ENCODE measurements at regions not wholly inside any gene's neighbourhood (a gene's known extent, or its start where the extent isn't known, plus 50 kb on each side); places are given as distances from the start of the nearest gene placed in this dataset.

GRCh38 chr2:215850380-215850779 is 163.0 kb downstream of the MREG start:
- TF ChIP-seq SIN3A (IDR thresholded peaks at IDR 0.05; ENCODE audit: borderline replicate concordance, low read depth, low read length) (no peak), CHD2 (IDR thresholded peaks at IDR 0.05; ENCODE audit: low read length, partially characterized antibody) (no peak), RCOR1 (IDR thresholded peaks at IDR 0.05; ENCODE audit: low read length) (no peak), MXI1 (IDR thresholded peaks at IDR 0.05; ENCODE audit: low read depth, low read length) (no peak), MAX (IDR thresholded peaks at IDR 0.05; ENCODE audit: low read depth) (no peak), SMC3 (IDR thresholded peaks at IDR 0.05; ENCODE audit: low read depth, low read length) (no peak), FOSL2 (IDR thresholded peaks at IDR 0.05; ENCODE audit: borderline replicate concordance, low read depth) (no peak), EP300 (IDR thresholded peaks at IDR 0.05; ENCODE audit: borderline replicate concordance in 1 of 2, low read depth in 1 of 2, low read length in 1 of 2) (no peak), NRF1 (IDR thresholded peaks at IDR 0.05; ENCODE audit: low read depth, low read length) (no peak), TAF1 (IDR thresholded peaks at IDR 0.05; ENCODE audit: borderline replicate concordance, low read depth, low read length) (no peak), RFX5 (IDR thresholded peaks at IDR 0.05; ENCODE audit: low read length) (no peak)
- TF ChIP-seq, protein P1, sequence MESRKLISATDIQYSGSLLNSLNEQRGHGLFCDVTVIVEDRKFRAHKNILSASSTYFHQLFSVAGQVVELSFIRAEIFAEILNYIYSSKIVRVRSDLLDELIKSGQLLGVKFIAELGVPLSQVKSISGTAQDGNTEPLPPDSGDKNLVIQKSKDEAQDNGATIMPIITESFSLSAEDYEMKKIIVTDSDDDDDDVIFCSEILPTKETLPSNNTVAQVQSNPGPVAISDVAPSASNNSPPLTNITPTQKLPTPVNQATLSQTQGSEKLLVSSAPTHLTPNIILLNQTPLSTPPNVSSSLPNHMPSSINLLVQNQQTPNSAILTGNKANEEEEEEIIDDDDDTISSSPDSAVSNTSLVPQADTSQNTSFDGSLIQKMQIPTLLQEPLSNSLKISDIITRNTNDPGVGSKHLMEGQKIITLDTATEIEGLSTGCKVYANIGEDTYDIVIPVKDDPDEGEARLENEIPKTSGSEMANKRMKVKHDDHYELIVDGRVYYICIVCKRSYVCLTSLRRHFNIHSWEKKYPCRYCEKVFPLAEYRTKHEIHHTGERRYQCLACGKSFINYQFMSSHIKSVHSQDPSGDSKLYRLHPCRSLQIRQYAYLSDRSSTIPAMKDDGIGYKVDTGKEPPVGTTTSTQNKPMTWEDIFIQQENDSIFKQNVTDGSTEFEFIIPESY (IDR thresholded peaks at IDR 0.05; ENCODE audit: borderline replicate concordance, low read depth): no peak
- TF ChIP-seq, protein P2, sequence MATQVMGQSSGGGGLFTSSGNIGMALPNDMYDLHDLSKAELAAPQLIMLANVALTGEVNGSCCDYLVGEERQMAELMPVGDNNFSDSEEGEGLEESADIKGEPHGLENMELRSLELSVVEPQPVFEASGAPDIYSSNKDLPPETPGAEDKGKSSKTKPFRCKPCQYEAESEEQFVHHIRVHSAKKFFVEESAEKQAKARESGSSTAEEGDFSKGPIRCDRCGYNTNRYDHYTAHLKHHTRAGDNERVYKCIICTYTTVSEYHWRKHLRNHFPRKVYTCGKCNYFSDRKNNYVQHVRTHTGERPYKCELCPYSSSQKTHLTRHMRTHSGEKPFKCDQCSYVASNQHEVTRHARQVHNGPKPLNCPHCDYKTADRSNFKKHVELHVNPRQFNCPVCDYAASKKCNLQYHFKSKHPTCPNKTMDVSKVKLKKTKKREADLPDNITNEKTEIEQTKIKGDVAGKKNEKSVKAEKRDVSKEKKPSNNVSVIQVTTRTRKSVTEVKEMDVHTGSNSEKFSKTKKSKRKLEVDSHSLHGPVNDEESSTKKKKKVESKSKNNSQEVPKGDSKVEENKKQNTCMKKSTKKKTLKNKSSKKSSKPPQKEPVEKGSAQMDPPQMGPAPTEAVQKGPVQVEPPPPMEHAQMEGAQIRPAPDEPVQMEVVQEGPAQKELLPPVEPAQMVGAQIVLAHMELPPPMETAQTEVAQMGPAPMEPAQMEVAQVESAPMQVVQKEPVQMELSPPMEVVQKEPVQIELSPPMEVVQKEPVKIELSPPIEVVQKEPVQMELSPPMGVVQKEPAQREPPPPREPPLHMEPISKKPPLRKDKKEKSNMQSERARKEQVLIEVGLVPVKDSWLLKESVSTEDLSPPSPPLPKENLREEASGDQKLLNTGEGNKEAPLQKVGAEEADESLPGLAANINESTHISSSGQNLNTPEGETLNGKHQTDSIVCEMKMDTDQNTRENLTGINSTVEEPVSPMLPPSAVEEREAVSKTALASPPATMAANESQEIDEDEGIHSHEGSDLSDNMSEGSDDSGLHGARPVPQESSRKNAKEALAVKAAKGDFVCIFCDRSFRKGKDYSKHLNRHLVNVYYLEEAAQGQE (IDR thresholded peaks at IDR 0.05; ENCODE audit: low read depth, low read length): no peak
- Histone ChIP-seq H3K9me2 (no peaks in the 10 kb centered on the region), H3K4me3 (ENCODE audit: low read depth in 2 of 2, low read length in 1 of 2) (no peak overlapping the region), H4K20me1 (ENCODE audit: insufficient read depth) (no peaks in the 10 kb centered on the region), H3K79me2 (ENCODE audit: insufficient read depth) (no peaks in the 10 kb centered on the region), H3K27me3 (ENCODE audit: insufficient read depth) (no peaks in the 10 kb centered on the region), H3K4me2 (peak overlapping the region; percentile 16; the same call in 1 of the 2 replicates), H3K36me3 (replicated peaks in 1 of 2; ENCODE audit: control insufficient read depth in 1 of 2, insufficient read depth in 2 of 2, low read length in 1 of 2) (no peaks in the 10 kb centered on the region), H3K27ac (ENCODE audit: low read depth in 2 of 2, low read length in 1 of 2) (peak overlapping the region in 1 of 2 experiments; percentile 62; a peak in 1 of 4 replicates), H3K9me3 (no peaks in the 10 kb centered on the region), H3F3A (replicated peaks; ENCODE audit: insufficient read depth) (no peaks in the 10 kb centered on the region), H3K4me1 (ENCODE audit: control insufficient read depth in 1 of 2, insufficient read depth in 2 of 2, low read depth in 1 of 2, low read length in 1 of 2) (peaks cover 0 to 10% of the 10 kb centered on the region in 2 experiments; a peak in 1 of 4 replicates), H3K9ac (no peak overlapping the region), H2AFZ (ENCODE audit: low read depth) (peak overlapping the region; percentile 41; the same call in 1 of the 2 replicates)
- POLR2A ChIA-PET: no interaction called here
- CTCF ChIA-PET: interaction anchor here (1.8 kb wide), 1 partner anchor 9 kb away, joined by 6 read pairs; no protein-coding TSS in a partner anchor
- no peak for DNase-seq
- WGBS (ENCODE audit: low lambda C conversion rate): 94% methylated on average over 4 of the region's 4 CpGs

Measured in SK-N-SH (cell line).